Suprapubic skin (tissue), 4 donors: ENCODE measurements at regions not wholly inside any gene's neighbourhood (a gene's known extent, or its start where the extent isn't known, plus 50 kb on each side); places are given as distances from the start of the nearest gene placed in this dataset.

Experiments
- DNase-seq, 2 donors: peaks; one replicate each; pipeline ENCODE4 v3.0.0-alpha.2; 2019; ENCODE audit warnings: low spot score in 2 of 2
- H3K27ac ChIP-seq: fragments of 200-600 bp; sonication (generic); one replicate; pipeline ENCODE4 v1.5.1; 2019
- H3K27me3 ChIP-seq: fragments of 200-600 bp; sonication (generic); one replicate; pipeline ENCODE4 v1.5.1; 2019
- H3K36me3 ChIP-seq: fragments of 200-600 bp; sonication (generic); one replicate; pipeline ENCODE4 v1.5.1; 2019
- H3K4me1 ChIP-seq: fragments of 200-600 bp; sonication (generic); one replicate; pipeline ENCODE4 v1.5.1; 2019
- H3K4me3 ChIP-seq: fragments of 200-600 bp; sonication (generic); one replicate; pipeline ENCODE4 v1.5.1; 2019; ENCODE audit warnings: mild to moderate bottlenecking
- H3K9me3 ChIP-seq: fragments of 200-600 bp; sonication (generic); one replicate; pipeline ENCODE4 v1.5.1; 2019
- CTCF ChIP-seq, 2 donors: fragments of 200-600 bp in 1 of 2; fragments of 450-650 bp in 1 of 2; sonication (generic) in 1 of 2; IDR thresholded peaks; one replicate each; pipeline ENCODE4 v1.5.1; 2016 to 2019; ENCODE audit warnings: antibody characterized with exemption in 2 of 2, mild to moderate bottlenecking in 1 of 2, moderate library complexity in 1 of 2
- EP300 ChIP-seq: sonication (generic); formaldehyde crosslinking; IDR thresholded peaks from one replicate; pipeline ENCODE4 v1.6.1; 2017; ENCODE audit warnings: antibody characterized with exemption
- POLR2A ChIP-seq, 2 donors: fragments of 450-650 bp; IDR thresholded peaks; one replicate each; pipeline ENCODE4 v1.6.1; 2017; ENCODE audit warnings: antibody characterized with exemption in 2 of 2, mild to moderate bottlenecking in 2 of 2, moderate library complexity in 2 of 2
- POLR2AphosphoS5 ChIP-seq, 3 donors: sonication (generic); formaldehyde crosslinking; IDR thresholded peaks; one replicate each; pipeline ENCODE4 v1.6.1; 2017; ENCODE audit warnings: antibody characterized with exemption in 3 of 3
- WGBS: methylation state at CpG from one replicate; pipeline ENCODE4 v1.1.5; 2018; 5-methylcytosine and 5-hydroxymethylcytosine counted together

GRCh38 chr18:34544930-34545329 is 165.2 kb upstream of the DTNA start:
- WGBS = 74% methylated on average over 3 of the region's 3 CpGs
- Histone ChIP-seq H3K27me3 (no peaks in the 10 kb centered on the region), H3K36me3 (no peaks in the 10 kb centered on the region), H3K9me3 (no peaks in the 10 kb centered on the region), H3K27ac (no peak overlapping the region), H3K4me3 (no peak overlapping the region), H3K4me1 (no peaks in the 10 kb centered on the region)
- DNase-seq = no peak
- TF ChIP-seq POLR2A (IDR thresholded peaks at IDR 0.05) (no peak), EP300 (no peak), POLR2AphosphoS5 (IDR thresholded peaks at IDR 0.05) (no peak), CTCF (IDR thresholded peaks at IDR 0.05) (no peak)

- Histone ChIP-seq H3K27ac (no peak overlapping the region), H3K9me3 (no peaks in the 10 kb centered on the region), H3K4me1 (no peaks in the 10 kb centered on the region), H3K27me3 (no peaks in the 10 kb centered on the region), H3K4me3 (no peak overlapping the region), H3K36me3 (no peaks in the 10 kb centered on the region)
- WGBS = 45% methylated on average over 2 of the region's 2 CpGs
- TF ChIP-seq EP300 (no peak), POLR2AphosphoS5 (IDR thresholded peaks at IDR 0.05) (no peak), CTCF (IDR thresholded peaks at IDR 0.05) (no peak), POLR2A (IDR thresholded peaks at IDR 0.05) (no peak)
- DNase-seq = no peak
Measured at GRCh38 chr18:34548120-34548972, 161.8 kb upstream of the DTNA start.

- 69% methylated on average over 2 of the region's 2 CpGs for WGBS
- Histone ChIP-seq H3K27ac (no peak overlapping the region), H3K4me3 (no peak overlapping the region), H3K9me3 (no peaks in the 10 kb centered on the region), H3K4me1 (no peaks in the 10 kb centered on the region), H3K27me3 (no peaks in the 10 kb centered on the region), H3K36me3 (no peaks in the 10 kb centered on the region)
- TF ChIP-seq POLR2AphosphoS5 (IDR thresholded peaks at IDR 0.05) = no peak
- no peak for TF ChIP-seq EP300
- no peak for TF ChIP-seq POLR2A (IDR thresholded peaks at IDR 0.05)
- TF ChIP-seq CTCF (IDR thresholded peaks at IDR 0.05) = no peak
- DNase-seq = no peak
Measured at GRCh38 chr18:34548973-34549294, 161.2 kb upstream of the DTNA start.

GRCh38 chr18:34549367-34549766 is 160.7 kb upstream of the DTNA start:
- H3K36me3 ChIP-seq = no peaks in the 10 kb centered on the region
- no peak overlapping the region for H3K4me3 ChIP-seq
- no peak for TF ChIP-seq CTCF (IDR thresholded peaks at IDR 0.05)
- TF ChIP-seq EP300 = no peak
- TF ChIP-seq POLR2AphosphoS5 (IDR thresholded peaks at IDR 0.05) = no peak
- TF ChIP-seq POLR2A (IDR thresholded peaks at IDR 0.05) = no peak

GRCh38 chr18:34550156-34550555 is 159.9 kb upstream of the DTNA start:
- H3K36me3 ChIP-seq = no peaks in the 10 kb centered on the region
- H3K4me1 ChIP-seq = no peaks in the 10 kb centered on the region
- no peak for TF ChIP-seq POLR2A (IDR thresholded peaks at IDR 0.05)
- TF ChIP-seq CTCF (IDR thresholded peaks at IDR 0.05) = no peak
- TF ChIP-seq EP300 = no peak
- TF ChIP-seq POLR2AphosphoS5 (IDR thresholded peaks at IDR 0.05) = no peak
- 93% methylated on average over 4 of the region's 4 CpGs for WGBS
- no peaks in the 10 kb centered on the region for H3K9me3 ChIP-seq
- H3K4me3 ChIP-seq = no peak overlapping the region
- no peak overlapping the region for H3K27ac ChIP-seq
- DNase-seq = no peak
- no peaks in the 10 kb centered on the region for H3K27me3 ChIP-seq

More at GRCh38 chr18:34549367-34549766, 160.7 kb upstream of the DTNA start:
- Histone ChIP-seq H3K9me3 (no peaks in the 10 kb centered on the region), H3K4me1 (no peaks in the 10 kb centered on the region), H3K27ac (no peak overlapping the region), H3K27me3 (no peaks in the 10 kb centered on the region)
- DNase-seq = no peak
